T follicular helper cell (primary cell): ENCODE measurements at regions not wholly inside any gene's neighbourhood (a gene's known extent, or its start where the extent isn't known, plus 50 kb on each side); places are given as distances from the start of the nearest gene placed in this dataset.

Source experiments
- DNase-seq: peaks from one replicate; pipeline ENCODE4 v3.0.0-alpha.2; 2020; ENCODE audit warnings: low read depth

DNA sequence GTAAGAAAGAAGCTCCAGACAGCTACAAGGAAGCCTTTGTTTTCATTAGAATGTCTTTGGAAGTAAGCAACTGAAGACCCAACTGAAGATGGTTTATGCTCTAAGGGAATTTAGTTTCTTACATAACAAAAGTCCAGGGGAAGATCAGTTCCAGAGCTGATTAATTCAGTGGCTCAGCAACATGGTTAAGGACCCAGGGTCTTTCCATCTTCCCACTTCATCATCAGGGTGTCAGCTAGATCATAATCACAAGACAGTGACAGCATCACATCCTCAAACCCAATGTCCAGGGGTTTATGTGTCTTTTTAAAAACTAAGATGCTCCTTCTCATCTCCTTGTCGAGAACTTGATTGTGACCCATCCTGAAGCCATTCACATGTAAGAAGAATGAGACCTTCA, 119.7 kb upstream of the PRDM1 start:
- no peak for DNase-seq

GRCh38 chr6:105964979-105965760, 121.0 kb upstream of the PRDM1 start:
- no peak for DNase-seq

GRCh38 chr6:105954148-105954547, 132.0 kb upstream of the PRDM1 start:
- no peak for DNase-seq

DNA sequence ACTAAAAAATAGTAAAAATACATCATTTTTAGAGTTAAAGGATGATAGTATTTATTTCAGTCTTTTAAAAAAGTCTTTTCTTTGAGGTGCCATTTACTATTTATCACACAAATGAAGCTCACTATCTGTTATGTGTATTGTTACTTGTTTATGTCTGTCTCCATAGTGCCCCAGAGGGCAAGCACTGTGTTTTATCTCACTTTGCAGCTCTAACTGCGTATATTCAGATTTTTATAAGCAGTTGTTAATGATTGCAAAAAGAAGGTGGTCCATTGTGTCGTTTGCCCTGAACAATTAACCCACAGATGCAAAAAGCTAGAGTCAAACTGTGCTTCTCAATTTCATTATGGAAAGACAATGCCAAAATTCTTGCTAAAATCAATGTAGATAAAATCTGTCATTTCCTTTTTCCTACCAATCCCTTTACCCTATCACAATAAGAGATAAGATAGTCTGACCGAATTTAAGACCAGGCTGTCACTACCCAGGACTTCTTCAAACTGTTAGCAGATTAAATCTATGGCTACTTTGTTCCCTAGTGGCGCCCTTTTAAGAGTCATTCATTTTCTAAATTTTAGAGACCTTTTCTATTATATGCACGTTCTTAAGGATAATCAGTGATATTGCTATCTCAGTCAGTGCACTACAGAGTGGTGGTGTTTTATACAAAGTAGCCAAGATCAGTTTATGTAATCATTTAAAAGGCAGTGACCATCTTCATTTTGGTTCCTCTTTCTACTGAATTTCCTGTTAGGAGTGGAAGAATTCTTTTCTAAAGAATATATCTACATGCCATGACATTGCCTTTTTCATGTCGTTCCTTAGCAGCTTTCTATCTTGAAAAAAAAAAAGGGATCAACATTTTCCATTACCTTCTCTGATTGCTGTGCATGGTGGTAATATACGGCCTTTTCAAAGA, 133.1 kb upstream of the PRDM1 start:
- DNase-seq, result no peak

DNA sequence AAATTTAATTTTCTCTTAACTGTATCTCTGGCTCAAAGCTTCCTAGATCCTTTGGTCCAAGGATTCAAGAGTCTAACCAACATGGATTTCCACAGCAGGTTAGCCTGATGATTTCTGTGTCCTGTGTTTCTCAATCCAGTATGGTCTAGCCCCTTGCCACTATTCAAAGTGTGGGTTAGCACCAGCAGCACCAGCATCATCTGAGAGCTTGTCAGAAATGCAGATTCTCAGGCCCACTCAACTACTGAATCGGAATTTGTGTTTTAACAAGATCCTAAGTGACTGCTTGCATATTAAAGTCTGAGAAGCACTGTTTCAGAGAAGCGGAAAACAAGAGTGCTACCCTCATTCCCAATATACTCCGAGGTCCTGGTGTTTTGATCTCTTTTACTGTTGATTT, 133.8 kb upstream of the PRDM1 start:
- no peak for DNase-seq

- no peak for DNase-seq
Measured at GRCh38 chr6:105951322-105951721, 134.8 kb upstream of the PRDM1 start.

DNA sequence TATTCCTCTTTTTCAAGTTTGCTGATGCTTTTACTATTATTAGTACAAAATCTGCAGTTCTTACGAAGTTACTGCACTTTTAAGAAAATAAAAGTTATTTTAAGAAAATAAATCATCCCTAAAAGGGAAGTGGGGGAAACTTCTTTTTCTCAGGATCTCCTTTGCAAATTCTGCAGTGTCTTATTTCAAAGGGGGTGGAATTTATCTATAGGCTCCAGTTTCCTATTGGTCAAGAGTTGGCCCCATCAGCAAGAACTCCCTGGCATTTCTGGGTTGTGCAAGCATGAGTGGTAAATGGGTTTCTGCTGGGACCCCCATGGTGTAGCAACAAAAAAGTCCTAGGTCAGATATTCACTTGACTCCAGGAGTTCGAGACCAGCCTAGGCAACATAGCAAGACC, 136.3 kb upstream of the PRDM1 start:
- no peak for DNase-seq

GRCh38 chr6:105943514-105943913, 142.6 kb upstream of the PRDM1 start:
- no peak for DNase-seq

GRCh38 chr6:105941621-105942412, 144.3 kb upstream of the PRDM1 start:
- DNase-seq, result no peak

DNA sequence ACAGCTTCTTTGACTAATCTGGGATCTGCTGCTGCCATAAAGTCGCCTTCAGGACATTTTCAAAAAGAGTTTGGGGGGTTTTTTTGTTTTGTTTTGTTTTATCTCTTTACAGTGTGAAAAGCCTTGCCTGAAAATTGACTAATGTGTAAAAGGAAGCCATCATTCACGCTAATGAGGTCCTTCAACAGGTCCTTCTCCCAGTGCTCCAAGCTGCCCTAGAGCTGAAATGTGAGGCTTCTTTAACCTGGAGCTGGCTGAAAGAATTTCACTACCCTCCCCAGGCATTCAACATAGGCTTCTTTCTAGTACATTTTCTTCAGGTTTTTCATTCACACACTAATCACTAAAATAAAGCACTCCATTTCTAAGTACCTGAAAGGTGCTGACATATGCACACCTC, 145.1 kb upstream of the PRDM1 start:
- DNase-seq, result no peak

GRCh38 chr6:105936972-105937371, 149.2 kb upstream of the PRDM1 start:
- no peak for DNase-seq

GRCh38 chr6:105935416-105935815, 150.7 kb upstream of the PRDM1 start:
- DNase-seq, result no peak

DNA sequence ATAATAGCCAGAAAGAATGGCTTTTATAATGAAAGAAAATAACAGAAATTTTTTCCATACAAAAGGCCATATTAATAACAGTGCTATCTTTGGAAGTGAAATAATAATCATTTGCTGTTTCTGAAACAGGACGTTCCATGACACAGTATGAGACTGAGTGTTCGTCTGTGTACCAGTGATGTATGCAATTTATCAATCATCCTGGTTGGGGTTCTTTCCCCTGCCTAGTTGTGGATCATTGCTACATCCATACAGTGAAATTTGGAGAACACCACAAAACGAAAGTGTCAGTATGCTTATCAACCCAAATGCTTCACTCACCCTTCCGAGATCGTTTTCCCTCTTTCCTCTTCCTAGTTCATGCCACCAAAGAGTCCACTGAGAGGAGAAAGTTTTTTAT, 151.4 kb upstream of the PRDM1 start:
- no peak for DNase-seq

DNA sequence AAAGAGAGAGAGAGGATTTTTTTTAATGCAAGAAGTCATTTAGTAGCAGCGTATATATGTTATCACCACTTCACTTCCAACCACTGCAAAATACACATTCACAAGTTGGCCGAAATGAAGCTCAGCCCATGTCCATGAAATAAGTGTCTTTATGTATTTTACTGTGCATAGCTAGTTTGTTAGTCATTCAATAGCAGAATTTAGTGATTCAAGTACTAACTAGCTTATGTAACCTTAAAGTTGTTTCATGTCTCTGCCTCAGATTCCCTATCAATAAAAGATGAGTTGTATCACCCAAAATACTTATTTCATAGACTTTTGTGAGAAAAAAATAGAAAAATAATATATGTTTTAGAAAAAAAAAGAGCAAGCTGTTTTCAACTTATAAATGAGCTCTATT, 153.7 kb upstream of the PRDM1 start:
- no peak for DNase-seq

- no peak for DNase-seq
Measured at GRCh38 chr6:105929626-105930025, 156.5 kb upstream of the PRDM1 start.

- no peak for DNase-seq
Measured at GRCh38 chr6:105926318-105926717, 159.8 kb upstream of the PRDM1 start.

GRCh38 chr6:105925706-105926105, 160.4 kb upstream of the PRDM1 start:
- no peak for DNase-seq

GRCh38 chr6:105921781-105922180, 164.4 kb upstream of the PRDM1 start:
- DNase-seq, result no peak

DNA sequence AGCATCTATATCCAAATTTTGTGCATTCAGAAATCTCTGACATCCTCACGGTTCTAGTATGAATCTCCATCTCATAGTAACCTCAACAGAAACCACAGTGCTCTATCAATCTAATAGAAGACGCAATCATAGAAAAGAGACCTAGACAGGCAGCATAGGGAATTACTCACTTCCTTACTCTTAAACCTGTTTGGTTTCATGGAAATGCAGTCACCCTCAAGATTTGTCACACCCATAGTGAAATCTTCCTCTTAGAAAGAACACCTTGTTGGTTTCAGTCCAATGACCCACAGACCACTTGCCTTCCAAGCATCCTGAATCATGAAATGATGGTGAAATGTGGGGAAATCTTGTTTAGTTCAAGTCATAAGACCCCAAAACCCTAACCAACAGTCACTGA, 166.1 kb upstream of the PRDM1 start:
- no peak for DNase-seq

- DNase-seq, result no peak
Measured at GRCh38 chr6:105917038-105917695, 169.0 kb upstream of the PRDM1 start.

DNA sequence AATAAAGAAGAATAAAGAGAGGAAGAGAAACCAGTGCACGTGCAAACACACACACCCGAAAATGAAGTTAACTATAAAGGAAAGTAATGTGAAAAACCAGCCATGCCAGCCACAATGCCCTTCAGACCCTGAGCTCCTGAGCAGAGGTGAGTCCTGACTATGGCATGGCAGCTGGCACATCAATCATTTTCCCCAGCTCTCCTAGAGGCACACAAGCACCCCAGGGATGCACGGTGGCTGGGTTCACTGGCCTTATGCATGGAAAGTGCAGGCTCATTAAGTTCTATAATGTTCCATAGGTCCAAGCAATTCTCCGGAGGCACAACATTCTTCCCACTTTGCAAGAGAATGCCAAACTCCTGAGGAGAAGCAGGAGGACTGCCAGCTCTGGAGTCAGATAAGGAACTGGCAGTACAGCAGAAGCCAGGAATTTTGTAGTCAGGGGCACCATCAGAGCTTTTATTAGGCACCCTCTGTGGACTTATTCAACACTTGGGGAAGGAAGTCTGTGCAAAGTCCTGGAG, 175.0 kb upstream of the PRDM1 start:
- no peak for DNase-seq

DNA sequence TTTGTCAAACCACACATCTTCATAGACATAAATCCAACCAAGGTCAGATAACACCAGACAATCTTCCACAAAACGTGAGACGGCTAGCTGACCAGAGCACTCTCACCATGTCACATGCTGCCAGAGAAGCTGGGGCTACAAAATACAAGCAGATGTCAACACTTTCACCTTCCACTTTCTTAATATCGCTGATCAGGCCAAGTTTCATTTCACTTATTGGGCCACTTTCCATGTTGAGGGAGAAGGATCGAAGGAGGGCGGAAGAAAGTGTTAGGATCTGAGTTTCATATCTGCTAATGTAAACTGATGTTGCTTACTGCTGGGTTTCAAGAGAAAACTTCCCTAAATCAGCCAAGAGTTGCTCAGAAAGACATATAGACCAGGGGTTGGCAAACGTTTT, 177.0 kb upstream of the PRDM1 start:
- DNase-seq, result no peak
